VCaP (cell line): ENCODE measurements at regions not wholly inside any gene's neighbourhood (a gene's known extent, or its start where the extent isn't known, plus 50 kb on each side); places are given as distances from the start of the nearest gene placed in this dataset.

ENCODE experiments used
- H3K27ac ChIP-seq: fragments of 450-650 bp; 2 replicates; pipeline ENCODE4 v1.5.1; 2017
- CTCF ChIP-seq: fragments of 450-650 bp; conservative IDR thresholded peaks from 2 replicates; pipeline ENCODE4 v1.5.1; 2017; ENCODE audit warnings: mild to moderate bottlenecking, moderate library complexity

GRCh38 chr5:145473042-145473642, 362.0 kb downstream of the PRELID2 start:
- no peak overlapping the region for H3K27ac ChIP-seq
- no peak for TF ChIP-seq CTCF

GRCh38 chr5:145471831-145472612, 363.1 kb downstream of the PRELID2 start:
- H3K27ac ChIP-seq, result no peak overlapping the region
- no peak for TF ChIP-seq CTCF

DNA sequence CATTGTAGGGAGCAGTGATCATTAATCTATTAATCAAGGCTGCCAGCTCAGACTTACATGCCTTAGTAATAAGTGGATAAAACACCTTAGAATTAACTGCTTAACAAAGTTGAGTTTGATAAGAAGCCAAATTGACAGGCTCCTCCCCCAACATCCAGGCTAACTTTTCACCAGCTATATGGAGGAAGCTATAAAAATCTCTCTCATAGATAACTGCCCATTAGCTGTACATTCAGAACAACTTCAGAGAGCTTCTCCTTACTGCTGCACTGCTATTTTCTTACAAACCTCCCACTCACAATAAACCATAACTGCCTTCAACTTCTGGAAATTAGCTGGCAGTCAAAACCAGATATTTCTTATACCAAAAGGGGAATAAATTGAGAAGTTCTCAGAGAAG, 364.1 kb downstream of the PRELID2 start:
- TF ChIP-seq CTCF, result no peak
- no peak overlapping the region for H3K27ac ChIP-seq

DNA sequence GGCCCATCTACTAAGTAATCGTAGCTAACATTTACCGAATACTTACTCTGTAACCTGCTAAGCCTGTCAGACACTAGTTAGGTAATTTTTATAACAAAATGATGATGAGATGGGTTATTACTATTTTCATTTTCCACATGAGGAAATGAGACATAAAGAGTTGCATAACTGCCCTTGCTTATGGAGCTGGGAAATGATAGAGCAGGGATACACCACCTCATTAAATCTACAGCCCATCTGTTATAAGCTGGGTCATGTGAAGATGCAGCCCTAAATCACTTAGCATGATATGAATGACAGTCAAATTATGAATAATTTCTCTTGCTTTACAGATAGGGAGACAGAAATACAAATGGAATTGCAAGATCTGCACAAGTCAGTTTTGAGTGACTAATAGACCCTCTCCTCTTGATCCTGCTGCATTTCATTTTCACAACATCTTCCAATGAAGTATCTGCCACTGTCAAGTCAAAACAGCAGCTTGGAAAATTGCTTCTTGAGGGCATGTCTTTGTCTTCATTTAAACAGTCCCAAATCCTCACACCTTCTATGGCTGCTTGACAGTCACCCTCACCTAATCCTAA, 364.7 kb downstream of the PRELID2 start:
- no peak for TF ChIP-seq CTCF
- no peak overlapping the region for H3K27ac ChIP-seq

DNA sequence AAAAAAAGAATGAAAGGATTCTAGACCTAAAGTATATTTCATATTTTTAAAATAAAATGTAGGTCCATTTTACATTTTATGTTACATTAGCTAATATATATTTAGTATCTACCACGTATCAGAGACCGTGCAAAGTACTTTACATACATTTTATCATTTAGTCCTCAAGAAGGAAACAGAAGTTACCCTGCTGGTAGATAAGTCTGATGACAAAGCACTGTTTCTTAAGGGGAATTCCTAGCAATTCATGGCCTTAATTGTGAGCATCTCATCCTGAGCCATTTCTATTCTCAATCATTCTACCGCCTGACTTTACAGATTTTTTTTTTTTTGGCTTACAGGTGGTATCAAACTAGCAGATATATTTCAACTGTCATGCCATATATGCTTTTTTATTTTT, 367.7 kb downstream of the PRELID2 start:
- TF ChIP-seq CTCF, result no peak
- no peak overlapping the region for H3K27ac ChIP-seq

GRCh38 chr5:145466533-145466932, 368.6 kb downstream of the PRELID2 start:
- TF ChIP-seq CTCF, result no peak

GRCh38 chr5:145465474-145466263, 369.5 kb downstream of the PRELID2 start:
- TF ChIP-seq CTCF, result no peak
- H3K27ac ChIP-seq, result no peak overlapping the region

More at GRCh38 chr5:145466533-145466932, 368.6 kb downstream of the PRELID2 start:
- H3K27ac ChIP-seq, result no peak overlapping the region
